Muscle layer of colon (tissue), 2 donors: ENCODE measurements at regions not wholly inside any gene's neighbourhood (a gene's known extent, or its start where the extent isn't known, plus 50 kb on each side); places are given as distances from the start of the nearest gene placed in this dataset.
"Not testable (repeated sequence)": the region's sequence is repeated elsewhere in the genome, so short reads cannot be mapped to it uniquely, and the experiment has no call there.

Experiments used
- H3K27ac ChIP-seq: one replicate; pipeline ENCODE4 v1.7.0; 2013; ENCODE audit warnings: low read depth, mild to moderate bottlenecking, low read length, moderate library complexity
- H3K27me3 ChIP-seq, 2 donors: one replicate each; pipeline ENCODE4 v1.7.0; 2013; ENCODE audit warnings: low read length in 2 of 2, mild to moderate bottlenecking in 2 of 2; ENCODE audit not compliant: insufficient read depth in 2 of 2, control insufficient read depth in 1 of 2
- H3K36me3 ChIP-seq: one replicate; pipeline ENCODE4 v1.7.0; 2013; ENCODE audit warnings: mild to moderate bottlenecking, low read length; ENCODE audit not compliant: insufficient read depth
- H3K4me1 ChIP-seq: one replicate; pipeline ENCODE4 v1.7.0; 2013; ENCODE audit warnings: mild to moderate bottlenecking, low read length; ENCODE audit not compliant: insufficient read depth
- H3K4me3 ChIP-seq, 2 donors: one replicate each; pipeline ENCODE4 v1.7.0; 2013; ENCODE audit warnings: low read length in 2 of 2, low read depth in 1 of 2, mild to moderate bottlenecking in 1 of 2, moderate library complexity in 1 of 2
- H3K9ac ChIP-seq: one replicate; pipeline ENCODE4 v1.7.0; 2013; ENCODE audit warnings: low read length
- H3K9me3 ChIP-seq: one replicate; pipeline ENCODE4 v1.7.0; 2013; ENCODE audit warnings: mild to moderate bottlenecking, low read length
- donor health status: abdominal sarcoma.
- donor health status: Adenocarcinoma of cecum.

- Histone ChIP-seq H3K36me3 (no peaks in the 10 kb centered on the region), H3K27me3 (no peaks in the 10 kb centered on the region), H3K27ac (no peak overlapping the region), H3K9me3 (no peaks in the 10 kb centered on the region), H3K4me3 (no peak overlapping the region), H3K9ac (no peak overlapping the region), H3K4me1 (no peaks in the 10 kb centered on the region)
These were observed 518.9 kb downstream of the NR2F2 start for GRCh38 chr15:96849271-96849900.

- H3K4me3 ChIP-seq: no peak overlapping the region
- H3K4me1 ChIP-seq: no peaks in the 10 kb centered on the region
- H3K36me3 ChIP-seq: no peaks in the 10 kb centered on the region
- no peak overlapping the region for H3K9ac ChIP-seq
- no peaks in the 10 kb centered on the region for H3K27me3 ChIP-seq
- H3K9me3 ChIP-seq: no peaks in the 10 kb centered on the region
- no peak overlapping the region for H3K27ac ChIP-seq
These were observed 521.1 kb downstream of the NR2F2 start for GRCh38 chr15:96851613-96852012.

GRCh38 chr15:96858694-96859093, 528.2 kb downstream of the NR2F2 start:
- H3K4me1 ChIP-seq: no peaks in the 10 kb centered on the region
- H3K27me3 ChIP-seq: no peaks in the 10 kb centered on the region
- H3K9ac ChIP-seq: no peak overlapping the region
- H3K27ac ChIP-seq: no peak overlapping the region
- no peaks in the 10 kb centered on the region for H3K36me3 ChIP-seq
- H3K4me3 ChIP-seq: no peak overlapping the region
- no peaks in the 10 kb centered on the region for H3K9me3 ChIP-seq

- no peaks in the 10 kb centered on the region for H3K9me3 ChIP-seq
- H3K36me3 ChIP-seq: no peaks in the 10 kb centered on the region
- H3K27me3 ChIP-seq: no peaks in the 10 kb centered on the region
- H3K27ac ChIP-seq: no peak overlapping the region
- no peak overlapping the region for H3K9ac ChIP-seq
- H3K4me1 ChIP-seq: no peaks in the 10 kb centered on the region
- H3K4me3 ChIP-seq: no peak overlapping the region
These were observed 530.2 kb downstream of the NR2F2 start for GRCh38 chr15:96860741-96861140.

- H3K4me1 ChIP-seq: no peaks in the 10 kb centered on the region
These were observed 537.5 kb downstream of the NR2F2 start for GRCh38 chr15:96867992-96868391.

GRCh38 chr15:96869122-96869521, 538.6 kb downstream of the NR2F2 start:
- Histone ChIP-seq H3K27ac (no peak overlapping the region), H3K9me3 (no peaks in the 10 kb centered on the region), H3K36me3 (no peaks in the 10 kb centered on the region), H3K9ac (no peak overlapping the region), H3K27me3 (no peaks in the 10 kb centered on the region), H3K4me3 (no peak overlapping the region), H3K4me1 (no peaks in the 10 kb centered on the region)

More at GRCh38 chr15:96867992-96868391, 537.5 kb downstream of the NR2F2 start:
- Histone ChIP-seq H3K27me3 (no peaks in the 10 kb centered on the region), H3K36me3 (no peaks in the 10 kb centered on the region), H3K4me3 (no peak overlapping the region), H3K27ac (no peak overlapping the region), H3K9ac (no peak overlapping the region), H3K9me3 (no peaks in the 10 kb centered on the region)

- no peaks in the 10 kb centered on the region for H3K27me3 ChIP-seq
- no peaks in the 10 kb centered on the region for H3K9me3 ChIP-seq
- no peak overlapping the region for H3K4me3 ChIP-seq
- no peak overlapping the region for H3K27ac ChIP-seq
- H3K4me1 ChIP-seq: no peaks in the 10 kb centered on the region
- H3K9ac ChIP-seq: no peak overlapping the region
- H3K36me3 ChIP-seq: no peaks in the 10 kb centered on the region
These were observed 539.3 kb downstream of the NR2F2 start for GRCh38 chr15:96869790-96870189.

GRCh38 chr15:96870580-96870979, 540.1 kb downstream of the NR2F2 start:
- no peak overlapping the region for H3K9ac ChIP-seq
- no peaks in the 10 kb centered on the region for H3K9me3 ChIP-seq
- H3K27me3 ChIP-seq: no peaks in the 10 kb centered on the region
- H3K27ac ChIP-seq: no peak overlapping the region
- H3K4me1 ChIP-seq: no peaks in the 10 kb centered on the region
- no peaks in the 10 kb centered on the region for H3K36me3 ChIP-seq
- no peak overlapping the region for H3K4me3 ChIP-seq

- H3K27ac ChIP-seq, H3K36me3 ChIP-seq, H3K27me3 ChIP-seq, H3K4me1 ChIP-seq, H3K9ac ChIP-seq, H3K4me3 ChIP-seq, H3K9me3 ChIP-seq: not testable (repeated sequence)
These were observed 546.9 kb downstream of the NR2F2 start for GRCh38 chr15:96877442-96877841.

- Histone ChIP-seq H3K27ac (no peak overlapping the region), H3K9me3 (no peaks in the 10 kb centered on the region), H3K27me3 (no peaks in the 10 kb centered on the region), H3K9ac (no peak overlapping the region), H3K4me1 (no peaks in the 10 kb centered on the region), H3K4me3 (no peak overlapping the region), H3K36me3 (no peaks in the 10 kb centered on the region)
These were observed 547.6 kb downstream of the NR2F2 start for GRCh38 chr15:96878129-96878528.

GRCh38 chr15:96882121-96882772, 551.7 kb downstream of the NR2F2 start:
- H3K9me3 ChIP-seq: no peaks in the 10 kb centered on the region
- H3K4me3 ChIP-seq: no peak overlapping the region
- H3K27ac ChIP-seq: no peak overlapping the region
- no peaks in the 10 kb centered on the region for H3K4me1 ChIP-seq
- H3K9ac ChIP-seq: no peak overlapping the region
- H3K36me3 ChIP-seq: no peaks in the 10 kb centered on the region
- no peaks in the 10 kb centered on the region for H3K27me3 ChIP-seq

- Histone ChIP-seq H3K36me3 (no peaks in the 10 kb centered on the region), H3K4me3 (no peak overlapping the region), H3K9ac (no peak overlapping the region), H3K4me1 (peaks cover 6% of the 10 kb centered on the region), H3K27me3 (no peaks in the 10 kb centered on the region), H3K9me3 (no peaks in the 10 kb centered on the region), H3K27ac (no peak overlapping the region)
These were observed 557.2 kb downstream of the NR2F2 start for GRCh38 chr15:96887730-96888129.
